ENCODE measurements at regions not wholly inside any gene's neighbourhood (a gene's known extent, or its start where the extent isn't known, plus 50 kb on each side); places are given as distances from the start of the nearest gene placed in this dataset.

DNA sequence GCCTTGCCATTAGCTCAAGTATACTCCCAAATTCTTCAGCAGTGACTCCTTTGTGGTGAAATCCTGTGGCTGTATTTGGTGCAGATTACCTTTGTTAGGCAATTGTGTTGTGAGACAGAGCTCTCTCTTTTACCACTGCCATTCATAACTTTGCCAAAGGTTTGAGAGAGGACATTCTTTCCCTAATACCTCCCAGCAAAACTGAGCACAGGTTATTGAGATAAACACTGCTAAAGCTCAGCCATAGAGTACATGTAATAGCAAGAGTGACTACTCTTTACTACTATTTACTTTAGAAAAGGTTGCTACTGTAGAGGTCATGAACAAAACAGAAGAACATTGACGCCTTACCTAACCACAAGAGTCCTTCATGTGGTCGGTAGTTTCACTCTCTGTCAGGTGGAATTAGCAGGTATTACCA lies 514.0 kb upstream of the ADAMTS5 start:
- TF ChIP-seq, protein P1, sequence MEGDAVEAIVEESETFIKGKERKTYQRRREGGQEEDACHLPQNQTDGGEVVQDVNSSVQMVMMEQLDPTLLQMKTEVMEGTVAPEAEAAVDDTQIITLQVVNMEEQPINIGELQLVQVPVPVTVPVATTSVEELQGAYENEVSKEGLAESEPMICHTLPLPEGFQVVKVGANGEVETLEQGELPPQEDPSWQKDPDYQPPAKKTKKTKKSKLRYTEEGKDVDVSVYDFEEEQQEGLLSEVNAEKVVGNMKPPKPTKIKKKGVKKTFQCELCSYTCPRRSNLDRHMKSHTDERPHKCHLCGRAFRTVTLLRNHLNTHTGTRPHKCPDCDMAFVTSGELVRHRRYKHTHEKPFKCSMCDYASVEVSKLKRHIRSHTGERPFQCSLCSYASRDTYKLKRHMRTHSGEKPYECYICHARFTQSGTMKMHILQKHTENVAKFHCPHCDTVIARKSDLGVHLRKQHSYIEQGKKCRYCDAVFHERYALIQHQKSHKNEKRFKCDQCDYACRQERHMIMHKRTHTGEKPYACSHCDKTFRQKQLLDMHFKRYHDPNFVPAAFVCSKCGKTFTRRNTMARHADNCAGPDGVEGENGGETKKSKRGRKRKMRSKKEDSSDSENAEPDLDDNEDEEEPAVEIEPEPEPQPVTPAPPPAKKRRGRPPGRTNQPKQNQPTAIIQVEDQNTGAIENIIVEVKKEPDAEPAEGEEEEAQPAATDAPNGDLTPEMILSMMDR (conservative IDR thresholded peaks at IDR 0.05; ENCODE audit: low read depth in 2 of 2), result no peak
- no peak for TF ChIP-seq EZH2 (IDR thresholded peaks at IDR 0.05; ENCODE audit: low read depth, unreplicated experiment)
- TF ChIP-seq, protein P2, sequence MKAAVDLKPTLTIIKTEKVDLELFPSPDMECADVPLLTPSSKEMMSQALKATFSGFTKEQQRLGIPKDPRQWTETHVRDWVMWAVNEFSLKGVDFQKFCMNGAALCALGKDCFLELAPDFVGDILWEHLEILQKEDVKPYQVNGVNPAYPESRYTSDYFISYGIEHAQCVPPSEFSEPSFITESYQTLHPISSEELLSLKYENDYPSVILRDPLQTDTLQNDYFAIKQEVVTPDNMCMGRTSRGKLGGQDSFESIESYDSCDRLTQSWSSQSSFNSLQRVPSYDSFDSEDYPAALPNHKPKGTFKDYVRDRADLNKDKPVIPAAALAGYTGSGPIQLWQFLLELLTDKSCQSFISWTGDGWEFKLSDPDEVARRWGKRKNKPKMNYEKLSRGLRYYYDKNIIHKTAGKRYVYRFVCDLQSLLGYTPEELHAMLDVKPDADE (IDR thresholded peaks at IDR 0.05), result no peak
- TF ChIP-seq, protein P3, sequence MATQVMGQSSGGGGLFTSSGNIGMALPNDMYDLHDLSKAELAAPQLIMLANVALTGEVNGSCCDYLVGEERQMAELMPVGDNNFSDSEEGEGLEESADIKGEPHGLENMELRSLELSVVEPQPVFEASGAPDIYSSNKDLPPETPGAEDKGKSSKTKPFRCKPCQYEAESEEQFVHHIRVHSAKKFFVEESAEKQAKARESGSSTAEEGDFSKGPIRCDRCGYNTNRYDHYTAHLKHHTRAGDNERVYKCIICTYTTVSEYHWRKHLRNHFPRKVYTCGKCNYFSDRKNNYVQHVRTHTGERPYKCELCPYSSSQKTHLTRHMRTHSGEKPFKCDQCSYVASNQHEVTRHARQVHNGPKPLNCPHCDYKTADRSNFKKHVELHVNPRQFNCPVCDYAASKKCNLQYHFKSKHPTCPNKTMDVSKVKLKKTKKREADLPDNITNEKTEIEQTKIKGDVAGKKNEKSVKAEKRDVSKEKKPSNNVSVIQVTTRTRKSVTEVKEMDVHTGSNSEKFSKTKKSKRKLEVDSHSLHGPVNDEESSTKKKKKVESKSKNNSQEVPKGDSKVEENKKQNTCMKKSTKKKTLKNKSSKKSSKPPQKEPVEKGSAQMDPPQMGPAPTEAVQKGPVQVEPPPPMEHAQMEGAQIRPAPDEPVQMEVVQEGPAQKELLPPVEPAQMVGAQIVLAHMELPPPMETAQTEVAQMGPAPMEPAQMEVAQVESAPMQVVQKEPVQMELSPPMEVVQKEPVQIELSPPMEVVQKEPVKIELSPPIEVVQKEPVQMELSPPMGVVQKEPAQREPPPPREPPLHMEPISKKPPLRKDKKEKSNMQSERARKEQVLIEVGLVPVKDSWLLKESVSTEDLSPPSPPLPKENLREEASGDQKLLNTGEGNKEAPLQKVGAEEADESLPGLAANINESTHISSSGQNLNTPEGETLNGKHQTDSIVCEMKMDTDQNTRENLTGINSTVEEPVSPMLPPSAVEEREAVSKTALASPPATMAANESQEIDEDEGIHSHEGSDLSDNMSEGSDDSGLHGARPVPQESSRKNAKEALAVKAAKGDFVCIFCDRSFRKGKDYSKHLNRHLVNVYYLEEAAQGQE (IDR thresholded peaks at IDR 0.05; ENCODE audit: unreplicated experiment), result no peak
- no peak for TF ChIP-seq EZH2phosphoT487 (IDR thresholded peaks at IDR 0.05; ENCODE audit: unreplicated experiment)
- no peak for TF ChIP-seq ZNF114 (CRISPR knock-in tag; IDR thresholded peaks at IDR 0.05)
- TF ChIP-seq POLR2AphosphoS5 (IDR thresholded peaks at IDR 0.05; ENCODE audit: low read depth), result no peak
- TF ChIP-seq STAT1 (IDR thresholded peaks at IDR 0.05; ENCODE audit: unreplicated experiment), result no peak
- TF ChIP-seq, protein P4, sequence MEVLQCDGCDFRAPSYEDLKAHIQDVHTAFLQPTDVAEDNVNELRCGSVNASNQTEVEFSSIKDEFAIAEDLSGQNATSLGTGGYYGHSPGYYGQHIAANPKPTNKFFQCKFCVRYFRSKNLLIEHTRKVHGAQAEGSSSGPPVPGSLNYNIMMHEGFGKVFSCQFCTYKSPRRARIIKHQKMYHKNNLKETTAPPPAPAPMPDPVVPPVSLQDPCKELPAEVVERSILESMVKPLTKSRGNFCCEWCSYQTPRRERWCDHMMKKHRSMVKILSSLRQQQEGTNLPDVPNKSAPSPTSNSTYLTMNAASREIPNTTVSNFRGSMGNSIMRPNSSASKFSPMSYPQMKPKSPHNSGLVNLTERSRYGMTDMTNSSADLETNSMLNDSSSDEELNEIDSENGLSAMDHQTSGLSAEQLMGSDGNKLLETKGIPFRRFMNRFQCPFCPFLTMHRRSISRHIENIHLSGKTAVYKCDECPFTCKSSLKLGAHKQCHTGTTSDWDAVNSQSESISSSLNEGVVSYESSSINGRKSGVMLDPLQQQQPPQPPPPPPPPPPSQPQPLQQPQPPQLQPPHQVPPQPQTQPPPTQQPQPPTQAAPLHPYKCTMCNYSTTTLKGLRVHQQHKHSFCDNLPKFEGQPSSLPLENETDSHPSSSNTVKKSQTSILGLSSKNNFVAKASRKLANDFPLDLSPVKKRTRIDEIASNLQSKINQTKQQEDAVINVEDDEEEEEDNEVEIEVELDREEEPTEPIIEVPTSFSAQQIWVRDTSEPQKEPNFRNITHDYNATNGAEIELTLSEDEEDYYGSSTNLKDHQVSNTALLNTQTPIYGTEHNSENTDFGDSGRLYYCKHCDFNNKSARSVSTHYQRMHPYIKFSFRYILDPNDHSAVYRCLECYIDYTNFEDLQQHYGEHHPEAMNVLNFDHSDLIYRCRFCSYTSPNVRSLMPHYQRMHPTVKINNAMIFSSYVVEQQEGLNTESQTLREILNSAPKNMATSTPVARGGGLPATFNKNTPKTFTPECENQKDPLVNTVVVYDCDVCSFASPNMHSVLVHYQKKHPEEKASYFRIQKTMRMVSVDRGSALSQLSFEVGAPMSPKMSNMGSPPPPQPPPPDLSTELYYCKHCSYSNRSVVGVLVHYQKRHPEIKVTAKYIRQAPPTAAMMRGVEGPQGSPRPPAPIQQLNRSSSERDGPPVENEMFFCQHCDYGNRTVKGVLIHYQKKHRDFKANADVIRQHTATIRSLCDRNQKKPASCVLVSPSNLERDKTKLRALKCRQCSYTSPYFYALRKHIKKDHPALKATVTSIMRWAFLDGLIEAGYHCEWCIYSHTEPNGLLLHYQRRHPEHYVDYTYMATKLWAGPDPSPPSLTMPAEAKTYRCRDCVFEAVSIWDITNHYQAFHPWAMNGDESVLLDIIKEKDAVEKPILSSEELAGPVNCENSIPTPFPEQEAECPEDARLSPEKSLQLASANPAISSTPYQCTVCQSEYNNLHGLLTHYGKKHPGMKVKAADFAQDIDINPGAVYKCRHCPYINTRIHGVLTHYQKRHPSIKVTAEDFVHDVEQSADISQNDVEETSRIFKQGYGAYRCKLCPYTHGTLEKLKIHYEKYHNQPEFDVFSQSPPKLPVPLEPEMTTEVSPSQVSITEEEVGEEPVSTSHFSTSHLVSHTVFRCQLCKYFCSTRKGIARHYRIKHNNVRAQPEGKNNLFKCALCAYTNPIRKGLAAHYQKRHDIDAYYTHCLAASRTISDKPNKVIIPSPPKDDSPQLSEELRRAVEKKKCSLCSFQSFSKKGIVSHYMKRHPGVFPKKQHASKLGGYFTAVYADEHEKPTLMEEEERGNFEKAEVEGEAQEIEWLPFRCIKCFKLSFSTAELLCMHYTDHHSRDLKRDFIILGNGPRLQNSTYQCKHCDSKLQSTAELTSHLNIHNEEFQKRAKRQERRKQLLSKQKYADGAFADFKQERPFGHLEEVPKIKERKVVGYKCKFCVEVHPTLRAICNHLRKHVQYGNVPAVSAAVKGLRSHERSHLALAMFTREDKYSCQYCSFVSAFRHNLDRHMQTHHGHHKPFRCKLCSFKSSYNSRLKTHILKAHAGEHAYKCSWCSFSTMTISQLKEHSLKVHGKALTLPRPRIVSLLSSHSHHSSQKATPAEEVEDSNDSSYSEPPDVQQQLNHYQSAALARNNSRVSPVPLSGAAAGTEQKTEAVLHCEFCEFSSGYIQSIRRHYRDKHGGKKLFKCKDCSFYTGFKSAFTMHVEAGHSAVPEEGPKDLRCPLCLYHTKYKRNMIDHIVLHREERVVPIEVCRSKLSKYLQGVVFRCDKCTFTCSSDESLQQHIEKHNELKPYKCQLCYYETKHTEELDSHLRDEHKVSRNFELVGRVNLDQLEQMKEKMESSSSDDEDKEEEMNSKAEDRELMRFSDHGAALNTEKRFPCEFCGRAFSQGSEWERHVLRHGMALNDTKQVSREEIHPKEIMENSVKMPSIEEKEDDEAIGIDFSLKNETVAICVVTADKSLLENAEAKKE (CRISPR knock-in tag; IDR thresholded peaks at IDR 0.05), result no peak

All from GM23338 (cell line).